22Rv1 (cell line): ENCODE measurements at regions not wholly inside any gene's neighbourhood (a gene's known extent, or its start where the extent isn't known, plus 50 kb on each side); places are given as distances from the start of the nearest gene placed in this dataset.

Experiments used
- ZFX ChIP-seq: fragments of 450-650 bp; IDR thresholded peaks from 2 replicates; pipeline ENCODE4 v1.6.1; 2017; ENCODE audit warnings: antibody characterized with exemption, borderline replicate concordance
- TF ChIP-seq, protein P1 (sequence below): fragments of 450-650 bp; IDR thresholded peaks from 2 replicates; pipeline ENCODE4 v1.5.1; 2017; ENCODE audit warnings: mild to moderate bottlenecking

DNA sequence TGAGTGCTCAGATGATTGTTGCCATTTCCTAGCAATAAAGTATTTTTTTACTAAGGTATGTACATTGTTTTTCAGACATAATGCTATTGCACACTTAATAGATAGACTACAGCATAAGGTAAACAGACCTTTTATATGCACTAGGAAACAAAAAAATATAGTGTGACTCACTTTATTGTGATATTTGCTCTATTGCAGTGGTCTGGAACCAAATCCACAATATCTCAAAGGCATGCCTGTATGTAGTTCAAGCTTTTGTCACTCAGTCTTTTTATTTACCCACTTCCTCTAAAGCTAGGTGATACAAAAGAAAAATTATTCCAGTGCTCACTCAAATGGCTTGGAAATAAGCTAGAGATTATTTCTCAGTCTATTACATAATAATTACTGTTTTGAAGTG lies 209.9 kb upstream of the VEPH1 start:
- TF ChIP-seq, protein P1, sequence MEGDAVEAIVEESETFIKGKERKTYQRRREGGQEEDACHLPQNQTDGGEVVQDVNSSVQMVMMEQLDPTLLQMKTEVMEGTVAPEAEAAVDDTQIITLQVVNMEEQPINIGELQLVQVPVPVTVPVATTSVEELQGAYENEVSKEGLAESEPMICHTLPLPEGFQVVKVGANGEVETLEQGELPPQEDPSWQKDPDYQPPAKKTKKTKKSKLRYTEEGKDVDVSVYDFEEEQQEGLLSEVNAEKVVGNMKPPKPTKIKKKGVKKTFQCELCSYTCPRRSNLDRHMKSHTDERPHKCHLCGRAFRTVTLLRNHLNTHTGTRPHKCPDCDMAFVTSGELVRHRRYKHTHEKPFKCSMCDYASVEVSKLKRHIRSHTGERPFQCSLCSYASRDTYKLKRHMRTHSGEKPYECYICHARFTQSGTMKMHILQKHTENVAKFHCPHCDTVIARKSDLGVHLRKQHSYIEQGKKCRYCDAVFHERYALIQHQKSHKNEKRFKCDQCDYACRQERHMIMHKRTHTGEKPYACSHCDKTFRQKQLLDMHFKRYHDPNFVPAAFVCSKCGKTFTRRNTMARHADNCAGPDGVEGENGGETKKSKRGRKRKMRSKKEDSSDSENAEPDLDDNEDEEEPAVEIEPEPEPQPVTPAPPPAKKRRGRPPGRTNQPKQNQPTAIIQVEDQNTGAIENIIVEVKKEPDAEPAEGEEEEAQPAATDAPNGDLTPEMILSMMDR: no peak
- no peak for TF ChIP-seq ZFX
